NCI-H2029 (cell line): ENCODE measurements at regions not wholly inside any gene's neighbourhood (a gene's known extent, or its start where the extent isn't known, plus 50 kb on each side); places are given as distances from the start of the nearest gene placed in this dataset.
"Not testable (repeated sequence)": the region's sequence is repeated elsewhere in the genome, so short reads cannot be mapped to it uniquely, and the experiment has no call there.

ENCODE experiments used
- DNase-seq: peaks from one replicate; lab custom pipeline; 2025; lab: John Stamatoyannopoulos, UW

DNA sequence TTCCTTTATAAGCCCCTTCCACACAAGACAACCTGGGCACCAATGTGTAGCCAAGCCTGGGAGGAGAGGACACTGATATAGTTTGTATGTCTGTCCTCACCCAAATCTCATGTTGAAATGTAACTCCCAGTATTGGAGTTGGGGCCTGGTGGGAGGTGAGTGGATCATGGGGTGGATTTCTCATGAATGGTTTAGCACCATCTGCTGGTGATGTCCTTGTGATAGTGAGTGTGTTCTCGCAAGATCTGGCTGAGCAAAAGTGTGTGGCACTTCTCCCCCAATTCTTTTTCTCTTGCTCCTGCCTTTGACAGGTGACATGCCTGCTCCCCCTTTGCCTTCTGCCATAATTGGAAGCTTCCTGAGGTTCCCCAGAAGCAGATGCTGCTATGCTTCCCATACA is 135.8 kb downstream of the USP31 start:
- no peak for DNase-seq

DNA sequence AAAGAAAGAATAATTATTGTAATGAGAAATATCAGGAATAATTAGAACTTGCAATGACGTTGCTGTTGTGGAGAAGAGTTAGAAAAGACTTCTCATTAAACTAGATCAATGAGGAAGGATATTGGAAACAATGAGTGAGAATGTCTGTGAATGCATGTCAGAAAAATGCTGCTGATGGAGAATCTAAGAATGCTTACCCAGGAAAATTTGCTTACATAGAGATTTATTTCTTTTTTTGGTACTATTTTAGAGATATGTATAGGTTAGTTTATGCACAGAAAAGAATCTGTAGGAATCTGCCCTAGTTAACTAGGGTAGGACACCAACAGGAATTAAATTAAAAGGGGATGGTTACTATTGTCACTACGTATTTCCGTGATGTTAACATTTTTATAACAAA is 140.2 kb downstream of the USP31 start:
- DNase-seq, result no peak

DNA sequence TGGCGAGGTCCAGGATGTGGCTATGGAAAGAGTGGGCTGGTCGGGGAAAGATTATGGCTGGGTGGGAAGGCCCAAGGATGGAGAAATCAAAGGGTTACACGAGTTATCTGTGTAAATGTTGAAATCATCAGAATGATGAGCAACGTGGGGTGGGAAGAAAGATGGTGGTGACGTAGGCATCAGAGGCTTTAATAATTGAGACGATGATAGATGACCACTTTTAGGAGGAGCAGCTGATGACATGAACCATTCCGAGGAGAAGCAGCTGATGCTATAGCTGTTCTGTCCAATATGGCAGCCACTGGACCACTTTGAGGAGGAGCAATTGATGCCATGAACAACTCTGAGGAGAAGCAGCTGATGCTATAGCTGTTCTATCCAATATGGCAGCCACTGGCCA is 141.2 kb downstream of the USP31 start:
- DNase-seq, result no peak

DNA sequence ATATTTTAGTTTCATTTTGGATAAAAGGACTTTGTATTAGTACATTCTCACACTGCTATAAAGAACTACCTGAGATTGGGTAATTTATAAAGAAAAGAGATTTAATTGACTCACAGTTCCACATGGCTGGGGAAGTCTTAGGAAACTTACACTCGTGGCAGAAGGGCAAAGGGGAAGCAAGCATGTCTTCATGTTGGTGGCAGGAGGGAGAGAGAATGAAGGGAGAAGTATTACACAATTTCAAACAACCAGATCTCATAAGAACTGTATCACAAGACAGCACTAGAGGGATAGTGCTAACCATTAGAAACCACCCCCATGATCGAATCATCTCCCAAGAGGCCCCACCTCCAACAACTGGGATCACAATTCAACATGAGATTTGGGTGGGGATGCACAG is 142.9 kb downstream of the USP31 start:
- no peak for DNase-seq

DNA sequence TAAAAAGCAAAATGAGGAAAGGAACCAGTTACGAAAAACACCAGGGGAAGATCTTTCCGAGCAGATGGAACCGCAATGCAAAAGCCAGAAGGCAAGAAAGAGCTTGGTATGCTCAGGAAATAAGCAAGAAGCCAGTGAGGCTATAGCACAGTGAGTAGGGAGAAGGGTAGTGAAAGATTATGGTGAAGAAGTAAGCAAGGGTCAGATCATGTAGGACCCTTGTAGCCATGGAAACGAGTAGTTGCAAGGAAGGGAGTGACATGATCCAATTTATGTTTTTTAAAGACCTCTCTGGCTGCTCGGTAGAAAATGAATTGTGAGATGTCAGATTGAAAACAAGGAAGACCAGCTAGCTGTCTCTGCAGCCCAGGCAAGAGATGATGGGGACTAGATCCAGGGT is 143.3 kb downstream of the USP31 start:
- DNase-seq, result no peak

DNA sequence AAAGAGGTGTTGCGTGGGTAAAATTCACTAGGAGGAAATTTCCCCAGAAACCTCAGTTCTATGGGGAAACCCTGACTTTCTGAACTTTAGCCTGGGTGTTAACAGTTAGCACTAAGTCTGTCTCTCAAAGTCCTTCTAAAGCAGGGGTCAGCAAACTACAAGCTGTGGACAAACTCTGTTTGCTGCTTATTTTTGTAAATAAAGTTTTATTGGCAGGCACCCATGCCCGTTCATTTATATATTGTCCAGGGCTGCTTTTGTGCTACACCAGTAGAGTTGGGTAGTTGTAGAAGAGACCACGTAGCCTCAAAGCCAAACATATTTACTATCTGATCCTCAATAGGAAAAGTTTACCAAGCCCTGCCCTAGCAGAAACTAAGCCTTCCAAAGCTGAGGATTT is 159.7 kb downstream of the USP31 start:
- DNase-seq, result no peak

DNA sequence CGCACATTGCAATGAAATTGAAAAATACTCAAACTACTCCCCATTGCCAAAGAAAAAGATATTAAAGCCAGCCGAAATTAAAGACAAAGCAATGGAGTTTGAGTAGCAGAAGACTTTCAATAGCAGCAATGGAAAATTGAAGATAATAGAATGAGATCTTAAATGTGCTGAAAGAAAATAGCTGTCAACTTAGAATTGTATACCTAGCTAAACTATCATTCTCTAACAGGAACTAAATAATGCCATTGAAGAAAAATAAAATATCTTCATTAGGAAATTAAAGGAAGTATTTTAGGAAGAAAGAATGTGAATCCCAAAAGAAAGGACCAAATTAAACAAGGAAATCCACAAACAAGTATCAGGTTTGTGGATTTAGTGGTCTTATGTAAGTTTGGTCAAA is 165.6 kb downstream of the USP31 start:
- DNase-seq, result no peak

DNA sequence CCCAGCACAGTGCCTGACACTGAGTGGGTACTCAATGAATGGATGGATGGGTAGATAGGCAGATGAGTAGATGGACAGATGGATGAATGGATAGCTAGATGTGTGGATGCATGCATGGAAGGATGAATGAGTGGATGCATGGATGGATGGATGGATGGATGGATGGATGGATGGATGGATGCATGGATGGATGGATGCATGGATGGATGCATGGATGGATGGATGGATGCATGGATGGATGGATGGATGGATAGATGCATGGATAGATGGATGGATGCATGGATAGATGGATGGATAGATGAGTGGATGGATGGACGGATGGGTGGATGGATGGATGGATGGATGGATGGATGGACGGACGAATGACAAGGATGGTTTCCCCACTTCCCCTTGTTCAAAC is 166.6 kb downstream of the HS3ST2 start:
- DNase-seq, result not testable (repeated sequence)

DNA sequence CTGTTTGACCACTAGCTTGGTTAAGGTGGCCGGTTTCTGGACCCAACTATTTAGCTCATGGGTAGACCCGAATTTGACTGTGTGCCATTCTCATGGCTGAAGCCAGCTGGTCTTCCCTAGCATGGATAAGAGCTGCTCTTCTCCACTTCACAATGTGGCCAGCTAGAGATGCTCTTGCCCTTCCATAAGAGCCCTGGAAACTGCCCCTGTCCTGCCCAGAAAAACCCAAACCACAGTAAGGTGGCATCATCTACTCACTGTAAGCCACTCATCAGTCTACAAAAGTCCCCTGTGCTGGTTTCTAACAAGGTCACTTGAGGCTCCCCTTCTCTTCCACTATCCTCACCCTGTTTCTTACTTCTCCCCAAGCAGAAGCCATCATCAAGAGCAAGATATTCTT is 165.1 kb downstream of the HS3ST2 start:
- DNase-seq, result no peak

DNA sequence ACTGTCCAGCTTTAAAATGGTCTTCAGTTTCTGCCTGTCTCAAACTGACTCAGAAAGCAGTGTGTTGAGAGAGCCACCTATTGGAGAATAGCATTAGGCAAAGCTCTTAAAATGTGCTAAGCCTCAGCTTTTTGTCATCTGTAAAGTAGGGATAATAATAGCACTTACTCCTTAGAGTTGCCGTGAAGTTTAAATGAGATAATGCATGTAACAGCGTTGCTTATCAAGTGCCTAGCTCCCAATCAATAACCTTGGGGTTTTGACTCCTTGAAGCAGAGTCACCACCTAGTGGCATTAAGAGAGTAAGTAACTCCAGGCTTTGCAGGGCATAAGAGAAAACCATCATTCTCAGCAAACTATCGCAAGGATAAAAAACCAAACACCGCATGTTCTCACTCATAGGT is 163.3 kb downstream of the HS3ST2 start:
- DNase-seq, result peak; percentile 16

DNA sequence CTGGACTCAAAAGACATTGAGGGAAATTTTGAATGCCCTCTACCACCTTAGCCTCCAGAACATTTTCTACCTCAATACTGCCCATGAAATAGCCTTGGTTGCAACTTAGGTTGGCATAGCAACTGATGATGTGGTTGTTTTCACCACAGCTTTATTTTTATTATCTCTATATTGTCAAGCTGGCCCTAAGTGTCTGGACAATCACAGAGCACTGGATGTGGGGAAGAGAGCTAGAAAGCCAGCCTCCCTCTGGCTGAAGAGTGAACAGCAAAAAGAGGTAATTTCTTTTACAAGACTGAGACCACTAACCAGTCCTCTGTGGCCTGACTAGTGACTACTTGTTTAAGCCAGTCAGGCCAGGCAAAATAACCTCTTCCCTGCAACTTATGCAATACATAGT is 159.6 kb downstream of the HS3ST2 start:
- DNase-seq, result no peak

DNA sequence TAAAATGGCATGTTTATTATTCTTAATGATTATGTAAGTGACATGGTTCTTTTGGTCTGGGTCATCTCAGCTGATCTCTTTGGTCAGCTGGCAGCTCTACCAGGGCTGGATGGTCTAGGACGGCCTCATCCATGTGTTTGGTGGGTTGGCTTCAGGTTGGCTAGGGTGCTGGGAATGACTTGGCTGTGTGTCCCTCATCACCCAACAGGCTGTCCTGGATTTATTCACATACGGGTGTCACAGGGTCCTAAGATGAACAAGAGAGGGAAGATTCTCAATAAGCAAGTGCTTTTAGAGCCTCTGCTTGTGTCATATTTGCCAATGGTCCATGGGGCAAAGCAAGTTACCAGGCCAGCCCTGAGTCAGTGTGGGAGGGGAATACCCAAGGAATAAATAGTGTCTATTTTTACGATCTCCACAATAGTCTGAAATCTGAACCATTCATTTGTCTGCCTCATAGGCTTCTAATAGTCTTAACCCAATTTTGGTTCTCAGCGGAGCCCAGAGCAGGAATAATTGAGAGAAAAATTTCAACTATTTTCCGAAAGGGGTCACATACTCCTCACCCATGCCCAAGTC is 157.5 kb downstream of the HS3ST2 start:
- DNase-seq, result no peak

DNA sequence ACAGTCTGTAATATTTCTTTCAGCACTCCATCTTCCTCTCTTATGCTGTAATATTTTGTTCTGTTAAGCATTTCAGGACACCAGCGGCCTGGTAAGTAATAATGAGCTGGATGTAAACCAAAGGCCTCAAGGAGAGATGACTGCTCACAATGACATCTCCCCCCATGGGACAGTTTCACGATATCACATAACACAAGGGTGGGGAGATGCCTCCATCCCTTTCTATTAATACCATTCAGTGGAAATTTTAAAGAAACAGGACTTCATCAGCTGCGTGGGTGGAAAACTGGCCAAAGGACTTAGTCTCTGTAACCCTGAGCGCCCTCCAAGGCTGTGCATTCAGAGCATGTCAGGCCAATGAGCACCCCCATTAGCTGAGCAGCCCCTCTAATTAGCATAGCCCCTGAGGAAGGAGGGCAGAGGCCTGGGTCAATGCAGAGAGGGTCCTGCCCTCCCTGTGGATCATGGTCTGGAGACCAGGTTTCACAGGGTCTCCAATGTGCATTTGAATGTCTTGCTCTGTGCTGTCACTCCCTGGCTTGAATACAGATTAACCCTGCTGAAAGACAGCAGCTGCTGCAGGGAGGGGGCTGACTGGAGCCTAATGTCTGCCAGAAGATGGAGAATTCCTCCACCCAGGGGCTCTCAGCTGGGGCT is 156.4 kb downstream of the HS3ST2 start:
- DNase-seq, result no peak

DNA sequence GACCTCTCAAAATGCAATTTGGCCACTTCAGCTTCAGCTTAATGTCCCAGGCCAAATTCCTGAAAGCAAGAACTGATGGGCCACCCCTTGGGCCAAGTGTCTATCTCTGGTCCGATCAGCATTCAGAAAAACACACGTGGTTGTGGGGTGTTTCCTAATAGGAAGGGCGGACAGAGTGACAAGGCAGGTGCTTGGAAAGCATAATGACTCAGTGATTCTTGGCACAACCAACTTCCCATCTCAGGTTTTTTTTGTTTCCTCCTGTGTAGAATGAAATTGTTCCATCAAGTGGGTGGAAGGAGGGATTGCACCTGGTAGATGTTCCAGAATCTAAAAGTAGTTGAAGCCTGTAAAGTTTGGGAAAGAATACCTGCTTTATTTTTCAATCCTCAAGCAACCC is 155.6 kb downstream of the HS3ST2 start:
- no peak for DNase-seq

DNA sequence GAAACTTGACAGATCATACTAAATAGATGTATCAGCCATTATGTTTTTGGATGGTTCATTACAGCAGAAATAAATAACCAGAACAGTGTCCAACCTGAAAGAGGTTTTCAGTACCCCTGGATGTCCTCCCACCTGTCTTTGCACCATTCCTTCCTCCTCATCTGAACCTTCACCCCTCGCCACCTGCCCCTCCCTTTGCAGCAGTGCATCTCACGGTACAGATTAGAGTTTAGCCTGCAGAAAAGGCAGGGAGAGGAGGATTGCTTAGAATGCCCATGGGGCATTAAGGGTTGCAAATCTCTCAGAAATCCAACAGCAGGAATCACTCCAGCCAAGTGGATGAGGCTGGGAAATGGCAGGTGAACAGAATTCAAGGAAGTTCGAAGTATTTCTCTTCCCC is 155.0 kb downstream of the HS3ST2 start:
- DNase-seq, result no peak

DNA sequence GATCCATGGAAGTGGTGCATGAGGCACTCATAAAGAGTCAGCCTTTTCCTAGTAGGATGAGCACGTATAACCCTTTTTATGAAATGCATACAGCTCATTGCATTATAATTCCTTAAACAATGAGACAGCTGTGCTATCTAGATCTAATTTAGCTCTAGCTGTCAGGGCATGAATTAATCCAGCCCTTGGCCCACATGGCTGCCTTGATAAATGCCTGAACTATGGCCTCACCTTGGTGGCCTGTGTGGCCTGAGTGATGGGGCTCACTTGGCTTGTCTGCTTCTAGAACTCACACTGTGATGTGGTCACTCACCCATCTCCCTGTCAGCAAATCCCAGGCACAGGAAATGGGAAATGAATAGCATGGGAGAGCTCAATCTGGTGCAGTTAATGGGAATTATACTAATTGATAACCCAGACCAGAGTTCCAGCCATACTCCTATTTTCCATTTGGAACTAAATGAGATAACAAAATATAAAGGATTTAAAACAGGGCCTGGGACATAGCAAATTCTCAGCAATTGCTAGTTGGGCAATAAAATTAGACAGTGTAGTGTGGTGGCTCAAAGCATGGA is 153.6 kb downstream of the HS3ST2 start:
- no peak for DNase-seq
